ENCODE measurements at regions not wholly inside any gene's neighbourhood (a gene's known extent, or its start where the extent isn't known, plus 50 kb on each side); places are given as distances from the start of the nearest gene placed in this dataset.

DNA sequence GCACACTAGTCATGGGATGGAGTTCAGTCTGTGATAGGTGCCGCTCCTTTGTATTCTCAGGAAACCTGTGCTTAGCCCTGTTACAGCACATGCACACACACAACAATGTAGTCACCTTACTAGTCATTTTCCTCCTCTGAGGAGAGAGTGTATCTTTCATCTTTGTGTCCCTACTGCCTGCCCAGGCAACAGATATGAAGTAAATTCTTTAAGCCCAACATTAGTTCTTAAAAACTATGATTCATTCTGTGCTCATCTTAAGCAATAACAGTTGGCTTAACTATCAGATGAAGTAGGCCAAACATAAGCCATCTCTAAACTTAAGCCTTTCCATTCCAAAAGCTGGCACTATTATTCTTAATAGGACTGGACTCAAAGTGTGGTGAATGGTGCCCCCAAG lies 186.5 kb downstream of the LNPK start:
- Histone ChIP-seq H3K4ac (replicated peaks; ENCODE audit: insufficient read length, low read depth, low read length) (no peak overlapping the region), H3K9ac (replicated peaks in 1 of 4; ENCODE audit: extremely low read depth in 1 of 4, low read depth in 3 of 4, low read length in 3 of 4) (no peak overlapping the region), H3K14ac (ENCODE audit: insufficient read length) (no peak overlapping the region), H3K27ac (ENCODE audit: low read depth, low read length) (no peak overlapping the region), H2BK15ac (ENCODE audit: low read length) (no peak overlapping the region), H3K9me3 (ENCODE audit: insufficient read depth in 2 of 2, low read depth in 1 of 2, low read length in 1 of 2) (peaks cover 6 to 14% of the 10 kb centered on the region in 2 experiments; a peak in 3 of 4 replicates), H4K91ac (replicated peaks; ENCODE audit: insufficient read length, low read length) (no peak overlapping the region), H3K18ac (ENCODE audit: extremely low read depth, low read length) (no peak overlapping the region), H3K23ac (ENCODE audit: insufficient read length) (no peak overlapping the region), H3K36me3 (ENCODE audit: control insufficient read depth in 2 of 4, insufficient read depth in 4 of 4, low read length in 3 of 4) (no peaks in the 10 kb centered on the region; a peak in 1 of 8 replicates), H2AK5ac (ENCODE audit: low read depth, low read length) (no peak overlapping the region), H3K4me2 (ENCODE audit: insufficient read depth in 1 of 2, low read depth in 2 of 2, low read length in 2 of 2) (no peak overlapping the region), H3K27me3 (replicated peaks in 1 of 4; ENCODE audit: control insufficient read depth in 3 of 4, extremely low read depth in 1 of 4, insufficient read depth in 3 of 4, low read length in 3 of 4) (no peaks in the 10 kb centered on the region), H3K79me2 (ENCODE audit: control insufficient read depth in 1 of 2, insufficient read depth in 2 of 2, low read length in 2 of 2) (no peaks in the 10 kb centered on the region), H3K56ac (replicated peaks; ENCODE audit: insufficient read length, low read depth, low read length) (no peak overlapping the region), H2AFZ (ENCODE audit: low read length) (no peak overlapping the region), H3K4me3 (ENCODE audit: extremely low read depth in 1 of 4, insufficient read depth in 2 of 4, low read depth in 3 of 4, low read length in 4 of 4) (no peak overlapping the region), H3K4me1 (replicated peaks in 1 of 4; ENCODE audit: control insufficient read depth in 3 of 4, insufficient read depth in 4 of 4, low read length in 3 of 4) (no peaks in the 10 kb centered on the region), H2BK5ac (ENCODE audit: low read depth, low read length) (no peak overlapping the region), H3K79me1 (ENCODE audit: low read depth, low read length) (no peaks in the 10 kb centered on the region), H2BK20ac (ENCODE audit: low read length) (no peak overlapping the region), H4K8ac (ENCODE audit: extremely low read depth, insufficient read depth, low read length) (no peak overlapping the region), H4K5ac (ENCODE audit: insufficient read length, low read depth, low read length) (no peak overlapping the region), H4K20me1 (replicated peaks in 1 of 2; ENCODE audit: control insufficient read depth in 1 of 2, insufficient read depth in 2 of 2, low read length in 2 of 2) (no peaks in the 10 kb centered on the region), H2BK120ac (replicated peaks; ENCODE audit: low read depth, low read length) (no peak overlapping the region), H3K23me2 (ENCODE audit: low read depth, low read length) (no peaks in the 10 kb centered on the region), H2BK12ac (ENCODE audit: low read depth, low read length) (no peak overlapping the region)
- POLR2A ChIA-PET (ENCODE audit: partially characterized antibody) = no interaction called here
- CTCF ChIA-PET (ENCODE audit: partially characterized antibody) = no interaction called here
- WGBS, 2 experiments (ENCODE audit: extremely low coverage in 1 of 2, insufficient coverage in 1 of 2, insufficient read length in 1 of 2, insufficient replicate concordance in 2 of 2, low coverage in 1 of 2, low lambda C conversion rate in 2 of 2, missing lambda C conversion rate in 1 of 2) = 100% methylated on average over 1 of the region's 1 CpG; no CpG with 5 or more reads in 1 of the 2 experiments
- no peak for DNase-seq (ENCODE audit: low read depth in 1 of 2, low spot score in 2 of 2)
- FAIRE-seq = no peak
- TF ChIP-seq CHD1 (IDR thresholded peaks at IDR 0.05; ENCODE audit: low read depth, low read length) = no peak
- TF ChIP-seq ASH2L (IDR thresholded peaks at IDR 0.05; ENCODE audit: low read length) = no peak
- TF ChIP-seq EP300 (IDR thresholded peaks at IDR 0.05; ENCODE audit: borderline replicate concordance in 1 of 2, low read depth in 2 of 2, low read length in 2 of 2) = no peak
- no peak for TF ChIP-seq MAFK (IDR thresholded peaks at IDR 0.05; ENCODE audit: low read depth, low read length)
- no peak for TF ChIP-seq SRF (IDR thresholded peaks at IDR 0.05; ENCODE audit: low read depth, low read length)

Measured in H1 (cell line).